Left forelimb (tissue), 1 donor: ENCODE measurements at regions not wholly inside any gene's neighbourhood (a gene's known extent, or its start where the extent isn't known, plus 50 kb on each side); places are given as distances from the start of the nearest gene placed in this dataset.

Experiments used
- DNase-seq: peaks from one replicate; pipeline ENCODE4 v3.0.0-alpha.2; 2018; ENCODE audit warnings: low spot score

GRCh38 chr12:107474099-107474498 is 211.5 kb upstream of the PWP1 start:
- DNase-seq, result no peak

- DNase-seq, result no peak
Measured at GRCh38 chr12:107474639-107475539, 210.7 kb upstream of the PWP1 start.

- DNase-seq, result no peak
Measured at GRCh38 chr12:107475900-107476299, 209.7 kb upstream of the PWP1 start.

- no peak for DNase-seq
Measured at GRCh38 chr12:107477018-107477417, 208.6 kb upstream of the PWP1 start.

GRCh38 chr12:107477947-107478610 is 207.5 kb upstream of the PWP1 start:
- no peak for DNase-seq

- no peak for DNase-seq
Measured at GRCh38 chr12:107478881-107479280, 206.7 kb upstream of the PWP1 start.

GRCh38 chr12:107480836-107481608 is 204.6 kb upstream of the PWP1 start:
- no peak for DNase-seq

- DNase-seq, result no peak
Measured at GRCh38 chr12:107484230-107484629, 201.4 kb upstream of the PWP1 start.

GRCh38 chr12:107484941-107485340 is 200.7 kb upstream of the PWP1 start:
- no peak for DNase-seq

- no peak for DNase-seq
Measured at GRCh38 chr12:107485731-107486130, 199.9 kb upstream of the PWP1 start.

GRCh38 chr12:107486140-107486892 is 199.3 kb upstream of the PWP1 start:
- DNase-seq, result no peak

GRCh38 chr12:107487011-107487680 is 198.5 kb upstream of the PWP1 start:
- no peak for DNase-seq

GRCh38 chr12:107488666-107489065 is 196.9 kb upstream of the PWP1 start:
- DNase-seq, result no peak

- no peak for DNase-seq
Measured at GRCh38 chr12:107490010-107490409, 195.6 kb upstream of the PWP1 start.

- DNase-seq, result no peak
Measured at GRCh38 chr12:107491856-107492255, 193.7 kb upstream of the PWP1 start.

GRCh38 chr12:107492393-107493134 is 193.0 kb upstream of the PWP1 start:
- DNase-seq, result no peak

- DNase-seq, result no peak
Measured at GRCh38 chr12:107493135-107493494, 192.5 kb upstream of the PWP1 start.

GRCh38 chr12:107493666-107494065 is 191.9 kb upstream of the PWP1 start:
- DNase-seq, result no peak

- DNase-seq, result no peak
Measured at GRCh38 chr12:107494331-107494730, 191.3 kb upstream of the PWP1 start.

- DNase-seq, result no peak
Measured at GRCh38 chr12:107495604-107496003, 190.0 kb upstream of the PWP1 start.

GRCh38 chr12:107497231-107497630 is 188.4 kb upstream of the PWP1 start:
- no peak for DNase-seq
